Transverse colon (tissue), 3 donors: ENCODE measurements at regions not wholly inside any gene's neighbourhood (a gene's known extent, or its start where the extent isn't known, plus 50 kb on each side); places are given as distances from the start of the nearest gene placed in this dataset.

ENCODE experiments used
- EP300 ChIP-seq: sonication (generic); formaldehyde crosslinking; IDR thresholded peaks from one replicate; pipeline ENCODE4 v1.6.1; 2017; ENCODE audit warnings: antibody characterized with exemption, low read depth
- TF ChIP-seq, protein P1 (sequence below), 5 experiments: fragments of 200-600 bp in 3 of 5; fragments of 450-650 bp in 2 of 5; sonication (generic) in 3 of 5; IDR thresholded peaks; 1 replicate in 2 of 5; 2 replicates in 3 of 5; pipeline ENCODE4 v1.5.1; 2016 to 2017; ENCODE audit warnings: antibody characterized with exemption in 5 of 5, inconsistent platforms in 3 of 5, mild to moderate bottlenecking in 2 of 5, moderate library complexity in 1 of 5

DNA sequence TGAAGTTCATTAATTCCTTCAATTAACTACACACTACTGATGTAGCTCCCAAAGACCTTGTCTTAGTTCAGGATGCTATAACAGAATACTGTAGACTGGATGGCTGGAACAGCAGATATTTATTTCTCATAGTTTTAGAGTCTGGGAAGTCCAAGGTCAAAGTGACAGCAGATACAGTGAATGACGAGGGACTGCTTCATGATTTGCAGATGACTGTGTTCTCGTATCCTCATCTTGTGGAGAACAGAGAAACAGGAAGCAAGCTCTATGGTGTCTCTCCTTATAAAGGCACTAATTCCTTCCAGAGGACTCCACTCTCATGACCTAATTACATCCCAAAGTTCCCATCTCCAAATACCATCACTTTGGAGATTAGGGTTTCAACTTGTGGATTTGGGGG lies 65.6 kb upstream of the MAP1B start:
- TF ChIP-seq EP300: no peak
- TF ChIP-seq, protein P1, sequence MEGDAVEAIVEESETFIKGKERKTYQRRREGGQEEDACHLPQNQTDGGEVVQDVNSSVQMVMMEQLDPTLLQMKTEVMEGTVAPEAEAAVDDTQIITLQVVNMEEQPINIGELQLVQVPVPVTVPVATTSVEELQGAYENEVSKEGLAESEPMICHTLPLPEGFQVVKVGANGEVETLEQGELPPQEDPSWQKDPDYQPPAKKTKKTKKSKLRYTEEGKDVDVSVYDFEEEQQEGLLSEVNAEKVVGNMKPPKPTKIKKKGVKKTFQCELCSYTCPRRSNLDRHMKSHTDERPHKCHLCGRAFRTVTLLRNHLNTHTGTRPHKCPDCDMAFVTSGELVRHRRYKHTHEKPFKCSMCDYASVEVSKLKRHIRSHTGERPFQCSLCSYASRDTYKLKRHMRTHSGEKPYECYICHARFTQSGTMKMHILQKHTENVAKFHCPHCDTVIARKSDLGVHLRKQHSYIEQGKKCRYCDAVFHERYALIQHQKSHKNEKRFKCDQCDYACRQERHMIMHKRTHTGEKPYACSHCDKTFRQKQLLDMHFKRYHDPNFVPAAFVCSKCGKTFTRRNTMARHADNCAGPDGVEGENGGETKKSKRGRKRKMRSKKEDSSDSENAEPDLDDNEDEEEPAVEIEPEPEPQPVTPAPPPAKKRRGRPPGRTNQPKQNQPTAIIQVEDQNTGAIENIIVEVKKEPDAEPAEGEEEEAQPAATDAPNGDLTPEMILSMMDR (IDR thresholded peaks at IDR 0.05): no peak
